Esophagus (tissue), 2 donors: ENCODE measurements at regions not wholly inside any gene's neighbourhood (a gene's known extent, or its start where the extent isn't known, plus 50 kb on each side); places are given as distances from the start of the nearest gene placed in this dataset.

ENCODE experiments used
- H3K27ac ChIP-seq, 2 donors: one replicate each; pipeline ENCODE4 v1.5.1; 2013; ENCODE audit warnings: low read depth in 2 of 2, mild to moderate bottlenecking in 2 of 2, inconsistent platforms in 1 of 2, low read length in 1 of 2, moderate library complexity in 1 of 2
- H3K27me3 ChIP-seq, 2 donors: one replicate each; pipeline ENCODE4 v1.6.1; 2013; ENCODE audit warnings: low read length in 2 of 2, control low read depth in 1 of 2, mild to moderate bottlenecking in 1 of 2; ENCODE audit not compliant: insufficient read depth in 2 of 2, control insufficient read depth in 1 of 2
- H3K36me3 ChIP-seq, 2 donors: one replicate each; pipeline ENCODE4 v1.6.1; 2013; ENCODE audit warnings: low read length in 1 of 2; ENCODE audit not compliant: control insufficient read depth in 2 of 2, insufficient read depth in 2 of 2
- H3K4me1 ChIP-seq, 2 donors: one replicate each; pipeline ENCODE4 v1.6.1; 2013; ENCODE audit warnings: low read length in 1 of 2; ENCODE audit not compliant: control insufficient read depth in 2 of 2, insufficient read depth in 2 of 2
- H3K4me3 ChIP-seq, 2 donors: one replicate each; pipeline ENCODE4 v1.5.1; 2013; ENCODE audit warnings: low read length in 2 of 2, mild to moderate bottlenecking in 2 of 2, low read depth in 1 of 2, moderate library complexity in 1 of 2
- H3K9me3 ChIP-seq, 2 donors: one replicate each; pipeline ENCODE4 v1.6.1; 2013; ENCODE audit warnings: mild to moderate bottlenecking in 2 of 2, low read depth in 1 of 2, low read length in 1 of 2, moderate library complexity in 1 of 2; ENCODE audit not compliant: control insufficient read depth in 2 of 2, insufficient read depth in 1 of 2
- WGBS, 2 donors: extraction: QIAGEN DNeasy Blood & Tissue Kit; methylation state at CpG; one replicate each; pipeline ENCODE4 v1.1.7; 2013; 5-methylcytosine and 5-hydroxymethylcytosine counted together
- donor health status: healthy with polysubstance abuse.
- donor health status: Bipolar disorder and iron deficiency.

DNA sequence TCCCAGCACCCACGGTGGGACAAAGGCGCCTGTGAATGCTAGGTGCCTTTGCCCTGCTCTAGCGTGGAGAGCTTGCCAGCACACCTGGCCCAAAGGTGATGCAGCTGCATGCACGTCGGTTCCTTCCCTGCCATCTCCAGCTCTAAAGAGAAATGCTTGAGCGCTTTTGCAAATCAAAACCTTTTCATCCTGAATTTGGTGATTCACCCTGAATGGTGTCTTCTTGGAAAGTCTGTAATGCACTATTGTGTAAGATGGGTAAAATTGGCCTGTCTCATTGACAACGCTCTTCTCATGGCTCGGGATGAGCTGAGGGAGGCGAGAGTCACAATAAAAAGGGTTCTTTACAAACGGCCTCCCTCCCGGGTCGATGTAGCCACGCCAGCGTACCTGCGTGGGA lies 103.1 kb upstream of the ID4 start:
- WGBS, 2 donors: 59 to 70% methylated on average over 15 of the region's 15 CpGs
- H3K27me3 ChIP-seq: no peaks in the 10 kb centered on the region
- H3K9me3 ChIP-seq: no peaks in the 10 kb centered on the region

GRCh38 chr6:19734519-19734918 lies 102.7 kb upstream of the ID4 start:
- Histone ChIP-seq H3K9me3 (no peaks in the 10 kb centered on the region), H3K4me1 (no peaks in the 10 kb centered on the region), H3K4me3 (no peak overlapping the region), H3K36me3 (no peaks in the 10 kb centered on the region), H3K27ac (no peak overlapping the region), H3K27me3 (no peaks in the 10 kb centered on the region)
- WGBS, 2 donors: 65 to 87% methylated on average over 2 of the region's 2 CpGs

More for the DNA sequence above, 103.1 kb upstream of the ID4 start:
- Histone ChIP-seq H3K36me3 (no peaks in the 10 kb centered on the region), H3K4me1 (no peaks in the 10 kb centered on the region), H3K27ac (no peak overlapping the region), H3K4me3 (no peak overlapping the region)

DNA sequence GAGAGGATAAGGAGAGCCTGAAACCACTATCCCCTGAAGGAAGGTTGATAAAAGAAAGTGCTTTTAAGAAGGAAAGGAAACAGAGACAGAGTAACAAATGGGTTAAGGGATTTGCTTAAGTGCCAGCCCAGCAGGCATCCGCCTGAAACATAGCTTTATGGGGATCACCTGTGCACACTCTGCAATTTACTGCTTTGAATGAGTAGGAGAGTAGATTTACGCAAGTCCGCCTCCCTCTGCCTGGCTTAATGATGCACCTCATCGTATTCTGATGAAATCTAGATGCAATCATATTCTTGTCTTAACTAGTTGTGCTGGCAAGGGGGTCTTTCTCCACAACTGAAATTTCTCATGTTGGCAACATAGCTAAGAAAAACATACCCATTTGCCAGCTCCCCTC lies 101.1 kb upstream of the ID4 start:
- Histone ChIP-seq H3K4me3 (no peak overlapping the region), H3K27me3 (no peaks in the 10 kb centered on the region), H3K4me1 (no peaks in the 10 kb centered on the region), H3K9me3 (no peaks in the 10 kb centered on the region), H3K36me3 (no peaks in the 10 kb centered on the region), H3K27ac (no peak overlapping the region)
- 81 to 86% methylated on average over 4 of the region's 4 CpGs for WGBS, 2 donors

DNA sequence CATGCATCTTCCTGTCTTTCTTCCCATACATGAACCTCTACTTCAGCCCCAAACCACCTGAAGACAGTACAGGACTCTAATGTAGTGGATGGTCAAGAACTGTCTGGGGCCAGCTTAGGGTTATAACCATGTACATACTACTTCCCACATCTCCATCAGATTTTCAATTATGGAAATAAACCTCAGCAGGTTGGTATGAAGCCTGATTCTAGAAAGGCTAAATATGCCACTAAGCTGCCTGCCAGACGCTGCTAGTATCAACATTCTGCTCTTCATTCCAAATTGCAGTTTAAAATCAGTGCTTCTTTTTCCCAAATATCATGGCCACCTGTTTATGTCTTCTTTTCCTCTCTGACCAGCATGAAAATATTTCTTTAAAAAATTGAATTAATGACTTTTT lies 99.2 kb upstream of the ID4 start:
- Histone ChIP-seq H3K4me3 (no peak overlapping the region), H3K4me1 (no peaks in the 10 kb centered on the region), H3K36me3 (no peaks in the 10 kb centered on the region), H3K27ac (no peak overlapping the region), H3K9me3 (no peaks in the 10 kb centered on the region), H3K27me3 (no peaks in the 10 kb centered on the region)
- 70 to 80% methylated on average over 1 of the region's 1 CpG for WGBS, 2 donors

GRCh38 chr6:19749722-19750121 lies 87.4 kb upstream of the ID4 start:
- 84 to 87% methylated on average over 7 of the region's 7 CpGs for WGBS, 2 donors
- no peak overlapping the region for H3K4me3 ChIP-seq

DNA sequence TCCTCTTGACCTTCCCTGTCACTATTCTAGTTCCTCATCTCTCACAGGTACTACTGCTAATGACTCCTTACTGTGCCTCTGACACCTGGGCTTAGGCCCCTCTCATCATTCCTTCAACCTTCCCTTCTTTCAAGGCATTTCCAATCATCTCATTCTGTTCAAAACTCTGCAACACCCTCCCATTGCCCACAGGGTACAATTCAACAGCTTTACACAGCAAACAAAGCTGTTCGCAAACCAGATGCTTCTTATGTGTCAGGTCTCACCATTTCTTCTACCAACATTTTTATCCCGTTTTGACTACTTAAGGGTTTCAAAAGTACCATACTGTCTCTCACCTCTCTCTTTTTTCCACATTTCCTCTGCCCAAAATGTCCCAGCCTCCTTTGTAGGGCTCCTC lies 84.4 kb upstream of the ID4 start:
- Histone ChIP-seq H3K27ac (no peak overlapping the region), H3K4me3 (no peak overlapping the region), H3K27me3 (no peaks in the 10 kb centered on the region), H3K36me3 (no peaks in the 10 kb centered on the region), H3K9me3 (no peaks in the 10 kb centered on the region), H3K4me1 (no peaks in the 10 kb centered on the region)
- 87 to 89% methylated on average over 2 of the region's 2 CpGs for WGBS, 2 donors

More at GRCh38 chr6:19749722-19750121, 87.4 kb upstream of the ID4 start:
- Histone ChIP-seq H3K36me3 (no peaks in the 10 kb centered on the region), H3K4me1 (no peaks in the 10 kb centered on the region), H3K9me3 (no peaks in the 10 kb centered on the region), H3K27ac (no peak overlapping the region), H3K27me3 (no peaks in the 10 kb centered on the region)

- Histone ChIP-seq H3K27me3 (no peaks in the 10 kb centered on the region), H3K4me1 (no peaks in the 10 kb centered on the region), H3K27ac (no peak overlapping the region), H3K36me3 (no peaks in the 10 kb centered on the region), H3K9me3 (no peaks in the 10 kb centered on the region), H3K4me3 (no peak overlapping the region)
- 69 to 72% methylated on average over 5 of the region's 5 CpGs for WGBS, 2 donors
These were observed 83.3 kb upstream of the ID4 start for GRCh38 chr6:19753826-19754225.

- H3K27ac ChIP-seq: no peak overlapping the region
- H3K36me3 ChIP-seq: no peaks in the 10 kb centered on the region
- no peaks in the 10 kb centered on the region for H3K27me3 ChIP-seq
- 88 to 91% methylated on average over 2 of the region's 2 CpGs for WGBS, 2 donors
- no peaks in the 10 kb centered on the region for H3K4me1 ChIP-seq
- H3K9me3 ChIP-seq: no peaks in the 10 kb centered on the region
- no peak overlapping the region for H3K4me3 ChIP-seq
These were observed 82.5 kb upstream of the ID4 start for GRCh38 chr6:19754686-19755085.

DNA sequence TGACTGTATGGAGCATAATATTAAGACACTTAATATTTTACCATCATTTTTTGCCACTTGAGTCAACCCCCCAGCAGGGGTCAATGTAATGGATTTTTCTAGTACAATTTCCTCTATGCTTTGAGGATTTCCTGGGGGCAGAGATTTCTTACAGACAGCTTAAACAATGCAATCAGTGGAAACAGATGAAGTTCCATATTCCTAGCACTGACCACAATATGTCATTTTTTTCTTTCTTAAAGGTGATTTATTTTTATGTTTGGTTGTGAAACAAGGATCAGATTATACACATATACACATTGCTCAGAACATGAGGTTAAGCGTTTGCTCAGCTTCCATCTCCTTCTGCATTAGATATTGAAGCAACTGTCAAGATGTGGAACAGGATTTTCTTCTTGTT lies 82.0 kb upstream of the ID4 start:
- no peak overlapping the region for H3K4me3 ChIP-seq
- H3K9me3 ChIP-seq: no peaks in the 10 kb centered on the region
- no peaks in the 10 kb centered on the region for H3K4me1 ChIP-seq
- no peaks in the 10 kb centered on the region for H3K36me3 ChIP-seq
- H3K27me3 ChIP-seq: no peaks in the 10 kb centered on the region
- H3K27ac ChIP-seq: no peak overlapping the region
- WGBS, 2 donors: 48 to 83% methylated on average over 1 of the region's 1 CpG

DNA sequence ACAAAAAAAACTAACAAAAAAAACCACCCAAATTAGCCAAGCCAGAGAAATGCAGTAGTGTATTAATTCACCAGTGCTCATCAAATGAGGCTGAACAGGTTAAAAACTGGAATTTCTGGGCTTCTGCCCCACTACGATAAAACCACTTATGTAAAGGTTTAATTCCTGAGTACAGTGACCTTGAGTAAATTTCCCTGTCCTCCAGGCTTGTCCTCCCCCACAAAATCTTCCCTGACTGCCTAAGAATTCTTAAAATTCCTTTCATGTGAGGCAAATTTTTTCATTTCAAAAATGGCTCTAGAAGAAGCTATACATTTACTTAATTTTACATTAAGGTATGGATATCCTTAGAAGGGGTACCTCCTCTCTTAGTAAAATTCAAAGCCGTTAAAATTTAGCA lies 80.1 kb upstream of the ID4 start:
- no peaks in the 10 kb centered on the region for H3K9me3 ChIP-seq
- no peaks in the 10 kb centered on the region for H3K27me3 ChIP-seq
- no peak overlapping the region for H3K4me3 ChIP-seq
- no peaks in the 10 kb centered on the region for H3K36me3 ChIP-seq
- no peak overlapping the region for H3K27ac ChIP-seq
- 59 to 62% methylated on average over 2 of the region's 2 CpGs for WGBS, 2 donors
- no peaks in the 10 kb centered on the region for H3K4me1 ChIP-seq
